IPS-18c (cell line): ENCODE measurements at regions not wholly inside any gene's neighbourhood (a gene's known extent, or its start where the extent isn't known, plus 50 kb on each side); places are given as distances from the start of the nearest gene placed in this dataset.

ENCODE experiments used
- H3K4me3 ChIP-seq: 2 replicates; pipeline ENCODE4 v1.7.0; 2013; ENCODE audit warnings: low read depth, mild to moderate bottlenecking, low read length, moderate library complexity; ENCODE audit not compliant: insufficient read depth
- H3K9me3 ChIP-seq: one replicate; pipeline ENCODE4 v1.6.1; 2013; ENCODE audit warnings: mild to moderate bottlenecking, low read length, moderate library complexity; ENCODE audit not compliant: control insufficient read depth, insufficient read depth

GRCh38 chr16:86430814-86431213 lies 79.5 kb upstream of the FOXF1 start:
- Histone ChIP-seq H3K9me3 (no peaks in the 10 kb centered on the region), H3K4me3 (no peak overlapping the region)

GRCh38 chr16:86431540-86431939 lies 78.8 kb upstream of the FOXF1 start:
- no peaks in the 10 kb centered on the region for H3K9me3 ChIP-seq
- no peak overlapping the region for H3K4me3 ChIP-seq

- H3K9me3 ChIP-seq: no peaks in the 10 kb centered on the region
- H3K4me3 ChIP-seq: no peak overlapping the region
Observed at GRCh38 chr16:86432048-86432447, 78.3 kb upstream of the FOXF1 start.

GRCh38 chr16:86432691-86433090 lies 77.6 kb upstream of the FOXF1 start:
- Histone ChIP-seq H3K4me3 (no peak overlapping the region), H3K9me3 (no peaks in the 10 kb centered on the region)

GRCh38 chr16:86436466-86437185 lies 73.7 kb upstream of the FOXF1 start:
- no peaks in the 10 kb centered on the region for H3K9me3 ChIP-seq
- H3K4me3 ChIP-seq: no peak overlapping the region

GRCh38 chr16:86437348-86437747 lies 73.0 kb upstream of the FOXF1 start:
- Histone ChIP-seq H3K4me3 (no peak overlapping the region), H3K9me3 (no peaks in the 10 kb centered on the region)

GRCh38 chr16:86442703-86443102 lies 67.6 kb upstream of the FOXF1 start:
- no peak overlapping the region for H3K4me3 ChIP-seq
- H3K9me3 ChIP-seq: no peaks in the 10 kb centered on the region

GRCh38 chr16:86443508-86444147 lies 66.7 kb upstream of the FOXF1 start:
- no peaks in the 10 kb centered on the region for H3K9me3 ChIP-seq
- no peak overlapping the region for H3K4me3 ChIP-seq

- no peaks in the 10 kb centered on the region for H3K9me3 ChIP-seq
- no peak overlapping the region for H3K4me3 ChIP-seq
Observed at GRCh38 chr16:86444261-86444660, 66.1 kb upstream of the FOXF1 start.

GRCh38 chr16:86444661-86445060 lies 65.7 kb upstream of the FOXF1 start:
- Histone ChIP-seq H3K4me3 (no peak overlapping the region), H3K9me3 (no peaks in the 10 kb centered on the region)

- Histone ChIP-seq H3K9me3 (no peaks in the 10 kb centered on the region), H3K4me3 (no peak overlapping the region)
Observed at GRCh38 chr16:86446279-86446678, 64.0 kb upstream of the FOXF1 start.

GRCh38 chr16:86447228-86447627 lies 63.1 kb upstream of the FOXF1 start:
- Histone ChIP-seq H3K9me3 (no peaks in the 10 kb centered on the region), H3K4me3 (no peak overlapping the region)

- no peak overlapping the region for H3K4me3 ChIP-seq
- no peaks in the 10 kb centered on the region for H3K9me3 ChIP-seq
Observed at GRCh38 chr16:86448306-86448890, 61.9 kb upstream of the FOXF1 start.

GRCh38 chr16:86449446-86450095 lies 60.8 kb upstream of the FOXF1 start:
- no peaks in the 10 kb centered on the region for H3K9me3 ChIP-seq
- no peak overlapping the region for H3K4me3 ChIP-seq

- Histone ChIP-seq H3K4me3 (no peak overlapping the region), H3K9me3 (no peaks in the 10 kb centered on the region)
Observed at GRCh38 chr16:86450691-86451090, 59.6 kb upstream of the FOXF1 start.

- H3K9me3 ChIP-seq: no peaks in the 10 kb centered on the region
- H3K4me3 ChIP-seq: no peak overlapping the region
Observed at GRCh38 chr16:86452451-86452850, 57.9 kb upstream of the FOXF1 start.

- H3K4me3 ChIP-seq: no peak overlapping the region
- no peaks in the 10 kb centered on the region for H3K9me3 ChIP-seq
Observed at GRCh38 chr16:86455116-86455515, 55.2 kb upstream of the FOXF1 start.

GRCh38 chr16:86455640-86456039 lies 54.7 kb upstream of the FOXF1 start:
- Histone ChIP-seq H3K9me3 (no peaks in the 10 kb centered on the region), H3K4me3 (no peak overlapping the region)
